ENCODE measurements at regions not wholly inside any gene's neighbourhood (a gene's known extent, or its start where the extent isn't known, plus 50 kb on each side); places are given as distances from the start of the nearest gene placed in this dataset.

DNA sequence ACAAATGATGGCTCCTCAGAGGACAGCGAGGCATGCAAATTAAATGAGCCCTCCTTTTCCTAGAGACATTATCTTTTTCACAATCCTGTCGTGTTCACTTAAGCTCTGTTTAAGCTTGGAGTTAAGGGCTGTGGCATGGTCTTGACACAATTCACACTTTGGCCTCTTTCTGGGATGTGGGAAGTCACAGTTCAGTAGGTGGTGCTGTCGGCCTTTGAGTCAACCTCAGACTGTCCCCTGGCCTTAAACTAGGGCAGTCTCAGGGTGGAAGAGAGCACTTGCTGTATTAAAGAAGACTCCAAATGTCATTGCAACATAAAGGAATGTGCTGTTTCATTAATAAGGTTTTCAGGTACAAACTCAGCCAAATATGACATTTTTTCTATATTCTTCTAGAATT, 351.0 kb downstream of the MCTP2 start:
- TF ChIP-seq, protein P1, sequence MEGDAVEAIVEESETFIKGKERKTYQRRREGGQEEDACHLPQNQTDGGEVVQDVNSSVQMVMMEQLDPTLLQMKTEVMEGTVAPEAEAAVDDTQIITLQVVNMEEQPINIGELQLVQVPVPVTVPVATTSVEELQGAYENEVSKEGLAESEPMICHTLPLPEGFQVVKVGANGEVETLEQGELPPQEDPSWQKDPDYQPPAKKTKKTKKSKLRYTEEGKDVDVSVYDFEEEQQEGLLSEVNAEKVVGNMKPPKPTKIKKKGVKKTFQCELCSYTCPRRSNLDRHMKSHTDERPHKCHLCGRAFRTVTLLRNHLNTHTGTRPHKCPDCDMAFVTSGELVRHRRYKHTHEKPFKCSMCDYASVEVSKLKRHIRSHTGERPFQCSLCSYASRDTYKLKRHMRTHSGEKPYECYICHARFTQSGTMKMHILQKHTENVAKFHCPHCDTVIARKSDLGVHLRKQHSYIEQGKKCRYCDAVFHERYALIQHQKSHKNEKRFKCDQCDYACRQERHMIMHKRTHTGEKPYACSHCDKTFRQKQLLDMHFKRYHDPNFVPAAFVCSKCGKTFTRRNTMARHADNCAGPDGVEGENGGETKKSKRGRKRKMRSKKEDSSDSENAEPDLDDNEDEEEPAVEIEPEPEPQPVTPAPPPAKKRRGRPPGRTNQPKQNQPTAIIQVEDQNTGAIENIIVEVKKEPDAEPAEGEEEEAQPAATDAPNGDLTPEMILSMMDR (IDR thresholded peaks at IDR 0.05; ENCODE audit: unreplicated experiment): peak; percentile 51
- H3K9me3 Mint-ChIP-seq (ENCODE audit: unreplicated experiment): no peaks in the 10 kb centered on the region
- no peaks in the 10 kb centered on the region for H3K36me3 Mint-ChIP-seq (ENCODE audit: insufficient read depth, unreplicated experiment)
- CTCF ChIA-PET: interaction anchor here (0.5 to 3.2 kb wide), 10 partner anchors 9 to 1954 kb away, joined by 3 to 20 read pairs (median 4); no protein-coding TSS in a partner anchor
- no peaks in the 10 kb centered on the region for H3K27me3 Mint-ChIP-seq (ENCODE audit: insufficient read depth, unreplicated experiment)
- POLR2A ChIA-PET: interaction anchor here (0.7 kb wide), 1 partner anchor 88 kb away, joined by 3 read pairs; no protein-coding TSS in a partner anchor
- H3K4me3 Mint-ChIP-seq (ENCODE audit: unreplicated experiment): no peak overlapping the region
- H3K4me1 Mint-ChIP-seq (ENCODE audit: insufficient read depth, unreplicated experiment): no peaks in the 10 kb centered on the region
- no peak overlapping the region for H3K27ac Mint-ChIP-seq (ENCODE audit: low read depth, unreplicated experiment)
- intact Hi-C loops (cut with micrococcal nuclease): loop anchor here (1.0 to 5.0 kb wide), 2 partner anchors 88 to 445 kb away; no protein-coding TSS in a partner anchor
- peak; percentile 62 for DNase-seq (ENCODE audit: unreplicated experiment)
- BruUV-seq (replicated peaks): no TSS peak

GRCh38 chr15:94584833-94585244, 353.5 kb downstream of the MCTP2 start:
- Mint-ChIP-seq H3K27me3 (ENCODE audit: insufficient read depth, unreplicated experiment) (no peaks in the 10 kb centered on the region), H3K4me1 (ENCODE audit: insufficient read depth, unreplicated experiment) (no peaks in the 10 kb centered on the region), H3K27ac (ENCODE audit: low read depth, unreplicated experiment) (no peak overlapping the region), H3K9me3 (ENCODE audit: unreplicated experiment) (no peaks in the 10 kb centered on the region), H3K36me3 (ENCODE audit: insufficient read depth, unreplicated experiment) (no peaks in the 10 kb centered on the region), H3K4me3 (ENCODE audit: unreplicated experiment) (no peak overlapping the region)
- CTCF ChIA-PET: interaction anchor here (0.8 kb wide), 1 partner anchor 53 kb away, joined by 3 read pairs; no protein-coding TSS in a partner anchor
- POLR2A ChIA-PET: no interaction called here
- BruUV-seq (replicated peaks): no TSS peak
- TF ChIP-seq, protein P1 (IDR thresholded peaks at IDR 0.05; ENCODE audit: unreplicated experiment): no peak
- no peak for DNase-seq (ENCODE audit: unreplicated experiment)
- intact Hi-C loops (cut with micrococcal nuclease): loop anchor here (5.0 kb wide), 1 partner anchor 442 kb away; no protein-coding TSS in a partner anchor

DNA sequence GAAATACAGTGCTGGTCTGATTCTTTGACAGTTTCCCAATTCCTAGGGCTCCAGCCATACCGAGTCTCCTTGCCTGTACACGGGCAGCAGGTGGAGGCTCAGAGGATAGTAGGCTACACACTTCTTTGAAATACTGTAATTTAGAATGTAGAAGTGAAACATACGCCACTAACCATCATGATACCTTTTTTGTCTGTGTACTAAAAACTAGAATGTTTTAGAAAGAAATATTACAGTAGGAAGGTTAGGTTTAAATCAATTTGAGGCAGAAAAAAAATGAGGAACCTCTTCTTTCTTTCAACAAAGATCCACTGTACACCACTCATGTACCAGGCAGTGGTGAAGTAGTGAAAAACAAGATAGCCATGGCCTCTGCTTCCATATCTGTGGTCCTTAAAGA, 354.7 kb downstream of the MCTP2 start:
- TF ChIP-seq, protein P1 (IDR thresholded peaks at IDR 0.05; ENCODE audit: unreplicated experiment): no peak
- intact Hi-C loops (cut with micrococcal nuclease): no loop called here
- no peaks in the 10 kb centered on the region for H3K36me3 Mint-ChIP-seq (ENCODE audit: insufficient read depth, unreplicated experiment)
- POLR2A ChIA-PET: no interaction called here
- no peaks in the 10 kb centered on the region for H3K9me3 Mint-ChIP-seq (ENCODE audit: unreplicated experiment)
- CTCF ChIA-PET: interaction anchor here (0.6 kb wide), 1 partner anchor 1753 kb away, joined by 5 read pairs; no protein-coding TSS in a partner anchor
- H3K27ac Mint-ChIP-seq (ENCODE audit: low read depth, unreplicated experiment): no peak overlapping the region
- H3K27me3 Mint-ChIP-seq (ENCODE audit: insufficient read depth, unreplicated experiment): no peaks in the 10 kb centered on the region
- no TSS peak for BruUV-seq (replicated peaks)
- H3K4me1 Mint-ChIP-seq (ENCODE audit: insufficient read depth, unreplicated experiment): no peaks in the 10 kb centered on the region
- H3K4me3 Mint-ChIP-seq (ENCODE audit: unreplicated experiment): no peak overlapping the region
- DNase-seq (ENCODE audit: unreplicated experiment): no peak

GRCh38 chr15:94587113-94587512, 355.8 kb downstream of the MCTP2 start:
- no peaks in the 10 kb centered on the region for H3K4me1 Mint-ChIP-seq (ENCODE audit: insufficient read depth, unreplicated experiment)
- CTCF ChIA-PET: no interaction called here
- no peak overlapping the region for H3K4me3 Mint-ChIP-seq (ENCODE audit: unreplicated experiment)
- intact Hi-C loops (cut with micrococcal nuclease): no loop called here
- no peak for DNase-seq (ENCODE audit: unreplicated experiment)
- no TSS peak for BruUV-seq (replicated peaks)
- H3K36me3 Mint-ChIP-seq (ENCODE audit: insufficient read depth, unreplicated experiment): no peaks in the 10 kb centered on the region
- POLR2A ChIA-PET: no interaction called here
- no peaks in the 10 kb centered on the region for H3K9me3 Mint-ChIP-seq (ENCODE audit: unreplicated experiment)
- H3K27me3 Mint-ChIP-seq (ENCODE audit: insufficient read depth, unreplicated experiment): no peaks in the 10 kb centered on the region
- TF ChIP-seq, protein P1 (IDR thresholded peaks at IDR 0.05; ENCODE audit: unreplicated experiment): no peak
- H3K27ac Mint-ChIP-seq (ENCODE audit: low read depth, unreplicated experiment): no peak overlapping the region

Measured in MCF 10A (cell line).